Choroid plexus epithelial cell (primary cell): ENCODE measurements at regions not wholly inside any gene's neighbourhood (a gene's known extent, or its start where the extent isn't known, plus 50 kb on each side); places are given as distances from the start of the nearest gene placed in this dataset.
A peak's percentile ranks its signal among the peaks of the same experiment; 100 is the strongest.
"Not testable (repeated sequence)": the region's sequence is repeated elsewhere in the genome, so short reads cannot be mapped to it uniquely, and the experiment has no call there.

Experiments
- DNase-seq: peaks from one replicate; pipeline ENCODE4 v3.0.0-alpha.2; 2010; ENCODE audit warnings: low read depth
- H3K4me3 ChIP-seq: 2 replicates; pipeline ENCODE4 v1.5.1; 2011; ENCODE audit warnings: low read depth, mild to moderate bottlenecking, control low read depth, low read length, moderate library complexity
- CTCF ChIP-seq: conservative IDR thresholded peaks from 2 replicates; pipeline ENCODE4 v1.5.1; 2011; ENCODE audit warnings: low read depth, mild to moderate bottlenecking, control low read depth, inconsistent platforms, low read length, moderate library complexity

DNA sequence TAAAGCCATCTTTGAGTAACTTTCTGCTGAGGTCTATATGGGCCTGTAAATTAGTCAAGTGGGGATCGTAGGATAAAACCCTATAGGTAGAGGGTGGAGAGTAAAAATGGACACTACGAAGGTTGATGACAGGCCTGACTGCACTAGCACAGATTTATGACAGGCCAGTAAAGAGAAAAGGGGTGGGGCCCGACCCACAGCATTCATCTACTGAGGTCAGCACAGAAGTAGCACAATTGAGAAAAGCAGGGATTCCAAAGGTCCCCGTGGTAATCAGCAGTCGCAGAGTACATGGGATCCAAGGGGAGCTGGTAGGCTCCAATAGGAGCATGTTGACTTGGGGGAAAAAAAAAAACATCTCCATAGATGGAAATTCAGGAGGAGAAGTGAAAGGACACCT is 660.4 kb downstream of the TFAP2A start:
- H3K4me3 ChIP-seq, result no peak overlapping the region
- DNase-seq, result no peak
- TF ChIP-seq CTCF, result no peak

- DNase-seq, result no peak
- H3K4me3 ChIP-seq, result no peak overlapping the region
- no peak for TF ChIP-seq CTCF
Measured at GRCh38 chr6:9745966-9746365, 668.9 kb downstream of the TFAP2A start.

GRCh38 chr6:9745476-9745875 is 669.4 kb downstream of the TFAP2A start:
- no peak overlapping the region for H3K4me3 ChIP-seq
- TF ChIP-seq CTCF, result no peak
- peak; percentile 7 for DNase-seq

GRCh38 chr6:9744119-9744518 is 670.8 kb downstream of the TFAP2A start:
- TF ChIP-seq CTCF, result no peak

DNA sequence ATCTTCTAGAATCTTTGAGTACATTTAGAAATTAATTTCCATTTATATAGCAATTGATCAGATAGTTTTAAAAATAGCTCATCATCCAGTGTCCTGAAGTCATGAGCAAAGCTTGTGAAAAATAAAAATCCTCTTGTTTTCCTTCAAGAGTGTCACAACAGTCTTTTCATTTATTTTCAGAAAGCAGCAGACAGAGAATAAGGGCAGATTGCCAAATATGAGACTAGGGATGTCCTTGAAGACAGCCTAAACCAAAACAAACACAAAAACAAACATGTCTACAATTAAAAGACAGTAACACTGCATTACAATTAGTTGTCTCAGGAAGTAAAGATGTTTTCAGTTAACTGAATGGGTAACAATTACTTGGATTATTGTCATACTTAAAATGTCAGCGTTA is 682.8 kb downstream of the TFAP2A start:
- DNase-seq, result no peak
- no peak for TF ChIP-seq CTCF
- no peak overlapping the region for H3K4me3 ChIP-seq

More at GRCh38 chr6:9744119-9744518, 670.8 kb downstream of the TFAP2A start:
- no peak overlapping the region for H3K4me3 ChIP-seq
- DNase-seq, result no peak

DNA sequence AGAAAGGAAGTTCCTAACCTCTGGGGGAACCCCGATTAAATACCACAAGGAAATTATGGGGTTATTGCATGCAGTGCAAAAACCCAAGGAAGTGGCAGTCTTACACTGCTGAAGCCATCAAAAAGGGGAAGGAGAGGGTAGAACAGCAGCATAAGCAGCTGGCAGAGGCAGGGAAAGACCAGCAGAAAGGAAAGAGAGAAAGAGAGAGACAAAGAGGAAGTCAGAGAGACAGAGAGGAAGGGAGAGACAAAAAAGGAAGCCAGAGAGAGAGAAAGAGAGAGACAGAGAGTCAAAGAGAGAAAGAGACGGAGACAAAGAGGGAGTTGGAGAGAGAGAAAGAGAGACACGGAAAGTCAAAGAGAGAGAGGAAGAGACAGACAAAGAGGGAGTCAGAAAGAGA is 689.1 kb downstream of the TFAP2A start:
- not testable (repeated sequence) for DNase-seq, H3K4me3 ChIP-seq

- DNase-seq, result no peak
- no peak overlapping the region for H3K4me3 ChIP-seq
- no peak for TF ChIP-seq CTCF
Measured at GRCh38 chr6:9717568-9717967, 697.3 kb downstream of the TFAP2A start.

DNA sequence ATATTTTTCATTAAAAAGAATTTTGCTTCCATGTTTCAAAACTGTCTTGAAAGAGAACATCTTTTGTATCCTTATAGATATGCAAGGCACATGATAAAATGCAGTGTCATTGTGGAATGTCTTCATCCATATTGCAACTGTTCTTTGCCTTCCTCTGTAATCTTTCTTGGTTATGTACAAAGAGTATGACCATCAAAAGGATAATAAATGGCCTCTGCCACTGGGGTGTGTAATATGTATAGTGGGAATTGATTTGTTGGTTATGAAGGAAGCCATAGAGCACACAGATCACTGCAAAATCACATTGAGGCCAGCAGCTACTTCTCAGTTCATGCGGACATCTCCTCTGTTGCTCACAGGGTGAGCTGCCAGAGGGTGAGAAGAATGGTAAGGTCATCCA is 703.5 kb downstream of the TFAP2A start:
- peak; percentile 2 for DNase-seq
- no peak overlapping the region for H3K4me3 ChIP-seq
- TF ChIP-seq CTCF, result no peak
